Stomach (tissue), 8 donors: ENCODE measurements at regions not wholly inside any gene's neighbourhood (a gene's known extent, or its start where the extent isn't known, plus 50 kb on each side); places are given as distances from the start of the nearest gene placed in this dataset.

Experiments used
- DNase-seq, 2 donors: peaks; one replicate each; pipeline versions ENCODE4 v3.0.0 to v3.0.0-alpha.2; 2013 to 2019
- H3K27ac ChIP-seq, 5 donors: fragments of 200-600 bp in 4 of 5; sonication (generic) in 4 of 5; one replicate each; pipeline ENCODE4 v1.5.1; 2013 to 2019; ENCODE audit warnings: mild to moderate bottlenecking in 1 of 5, moderate library complexity in 1 of 5
- H3K27me3 ChIP-seq, 3 donors: fragments of 200-600 bp; sonication (generic); one replicate each; pipeline ENCODE4 v1.5.1; 2017 to 2019; ENCODE audit warnings: mixed run types in 1 of 3
- H3K36me3 ChIP-seq, 4 donors: fragments of 200-600 bp; sonication (generic); 1 replicate in 3 of 4; 2 replicates in 1 of 4; pipeline ENCODE4 v1.5.1; 2016 to 2019
- H3K4me1 ChIP-seq, 4 donors: fragments of 200-600 bp; sonication (generic); one replicate each; pipeline ENCODE4 v1.5.1; 2016 to 2019
- H3K4me3 ChIP-seq, 4 donors: fragments of 200-600 bp; sonication (generic) in 3 of 4; one replicate each; pipeline ENCODE4 v1.5.1; 2016 to 2019; ENCODE audit warnings: mild to moderate bottlenecking in 1 of 4
- H3K9me3 ChIP-seq, 4 donors: fragments of 200-600 bp; sonication (generic); one replicate each; pipeline ENCODE4 v1.5.1; 2016 to 2019
- CTCF ChIP-seq, 7 experiments: fragments of 450-650 bp in 4 of 7; fragments of 200-600 bp in 3 of 7; sonication (generic) in 3 of 7; IDR thresholded peaks; one replicate each; pipeline ENCODE4 v1.5.1; 2016 to 2019; ENCODE audit warnings: antibody characterized with exemption in 7 of 7, control low read depth in 2 of 7, mild to moderate bottlenecking in 1 of 7
- EP300 ChIP-seq: sonication (generic); formaldehyde crosslinking; IDR thresholded peaks from one replicate; pipeline ENCODE4 v1.6.1; 2017; ENCODE audit warnings: antibody characterized with exemption
- POLR2A ChIP-seq, 4 donors: fragments of 450-650 bp; IDR thresholded peaks; one replicate each; pipeline ENCODE4 v1.6.1; 2016; ENCODE audit warnings: antibody characterized with exemption in 4 of 4, control low read depth in 2 of 4, mild to moderate bottlenecking in 1 of 4, moderate library complexity in 1 of 4
- POLR2AphosphoS5 ChIP-seq, 3 donors: sonication (generic); formaldehyde crosslinking; IDR thresholded peaks; one replicate each; pipeline ENCODE4 v1.6.1; 2016; ENCODE audit warnings: antibody characterized with exemption in 3 of 3
- WGBS, 5 donors: extraction: QIAGEN DNeasy Blood & Tissue Kit in 3 of 5; methylation state at CpG; one replicate each; pipeline versions ENCODE4 v1.1.5 to v1.1.7; 2013 to 2018; 5-methylcytosine and 5-hydroxymethylcytosine counted together
- intact Hi-C: fragments of 100-400 bp; cut with DNase I; formaldehyde crosslinking; loops from one replicate; pipeline ENCODE4 v1.15.1; 2023; ENCODE audit warnings: low total_unique reads
- donor health status: healthy with polysubstance abuse.
- donor health status: Bipolar disorder and iron deficiency.
- donor health status: healthy.

DNA sequence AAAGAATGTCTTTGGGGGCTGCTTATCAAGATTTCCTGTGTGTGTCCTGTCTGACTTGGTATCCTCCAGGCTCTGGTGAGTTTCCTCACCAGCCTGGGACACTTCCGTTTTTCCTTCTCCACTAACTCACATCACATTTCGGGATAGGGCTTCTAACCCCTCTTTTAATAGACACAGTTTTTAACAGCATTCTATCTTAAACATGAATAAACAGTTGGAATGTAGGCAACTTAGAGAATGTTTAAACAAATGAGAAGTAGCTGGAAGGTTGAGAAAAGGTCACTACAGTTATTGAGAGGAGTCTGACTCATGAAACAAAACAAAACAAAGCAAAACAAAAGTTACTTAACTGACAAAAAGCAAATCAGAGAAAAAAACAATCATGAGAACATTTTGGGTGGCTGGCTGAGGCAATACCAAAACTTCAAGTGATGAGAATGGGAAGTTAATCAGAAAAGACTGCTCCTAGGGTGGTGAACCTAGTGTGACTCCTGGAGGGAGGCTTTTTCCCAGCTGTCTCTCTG, 64.7 kb upstream of the CTSC start:
- Histone ChIP-seq H3K4me3 (no peak overlapping the region), H3K4me1 (peaks cover 0 to 25% (median 3%) of the 10 kb centered on the region in 4 donors), H3K27me3 (no peaks in the 10 kb centered on the region), H3K36me3 (no peaks in the 10 kb centered on the region), H3K9me3 (no peaks in the 10 kb centered on the region), H3K27ac (peak overlapping the region in 2 of 5 donors; percentile 56 to 61)
- 54 to 62% (median 55%) methylated on average over 2 of the region's 2 CpGs for WGBS, 5 donors
- intact Hi-C loops: no loop called here
- DNase-seq: no peak
- no peak for TF ChIP-seq POLR2A (IDR thresholded peaks at IDR 0.05)
- TF ChIP-seq CTCF (IDR thresholded peaks at IDR 0.05): no peak
- no peak for TF ChIP-seq POLR2AphosphoS5 (IDR thresholded peaks at IDR 0.05)
- TF ChIP-seq EP300: no peak

DNA sequence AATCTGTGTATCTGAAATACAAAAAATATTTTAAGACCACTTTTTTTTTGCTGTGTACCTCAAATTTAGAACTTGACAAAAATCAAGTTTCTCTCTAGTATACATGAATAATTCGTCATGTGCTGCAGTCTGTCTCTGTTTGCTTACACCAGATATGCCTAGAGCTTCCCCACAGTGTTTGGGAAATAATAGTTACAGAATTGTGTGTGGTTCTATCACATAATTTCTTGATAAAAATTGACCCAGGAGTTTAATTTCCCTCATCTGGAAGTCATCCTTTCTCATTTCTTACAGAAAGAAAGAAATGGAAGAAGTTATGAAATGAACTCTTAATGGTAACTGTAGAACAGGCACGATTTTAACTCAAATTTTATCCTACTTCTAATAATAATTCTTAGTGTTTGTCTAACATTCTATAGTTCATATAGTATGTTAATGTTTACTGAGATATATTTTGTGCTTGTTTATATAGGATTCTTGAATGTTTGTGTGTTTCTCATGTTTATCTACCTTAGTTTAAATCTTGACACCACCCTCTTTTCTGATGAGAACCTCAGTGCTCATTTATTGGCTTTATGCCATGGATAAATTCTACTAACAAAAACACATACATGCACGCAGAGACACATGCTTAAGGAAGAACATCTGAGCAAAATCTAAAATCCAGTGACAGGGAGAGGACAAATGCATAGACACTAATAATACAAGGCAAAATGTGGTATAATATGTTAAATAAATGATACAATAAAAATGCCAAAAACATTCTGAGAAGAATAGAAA, 61.4 kb upstream of the CTSC start:
- no peak for DNase-seq
- TF ChIP-seq POLR2A (IDR thresholded peaks at IDR 0.05) (no peak), POLR2AphosphoS5 (IDR thresholded peaks at IDR 0.05) (no peak), CTCF (IDR thresholded peaks at IDR 0.05) (no peak), EP300 (no peak)
- Histone ChIP-seq H3K36me3 (no peaks in the 10 kb centered on the region), H3K27ac (no peak overlapping the region), H3K27me3 (no peaks in the 10 kb centered on the region), H3K4me3 (no peak overlapping the region), H3K4me1 (peaks cover 0 to 25% (median 3%) of the 10 kb centered on the region in 4 donors), H3K9me3 (no peaks in the 10 kb centered on the region)
- WGBS, 5 donors: 60 to 67% (median 65%) methylated on average over 3 of the region's 3 CpGs
- intact Hi-C loops: no loop called here

DNA sequence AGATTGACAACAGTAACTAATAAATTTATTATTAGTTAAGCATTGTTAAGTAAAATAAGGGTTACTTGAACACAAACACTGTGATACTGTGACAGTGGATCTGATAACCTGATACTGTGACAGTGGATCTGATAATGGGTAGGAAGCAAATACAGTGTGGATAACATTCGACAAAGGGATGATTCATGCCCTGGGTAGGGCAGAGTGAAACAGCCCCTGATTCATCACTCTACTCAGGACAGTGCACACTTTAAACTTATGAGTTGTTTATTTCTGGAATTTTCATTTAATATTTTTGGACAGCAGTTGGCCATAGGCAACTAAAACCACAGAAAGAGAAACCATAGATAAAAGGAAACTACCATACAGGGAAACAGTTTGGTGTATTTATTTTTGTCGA, 60.8 kb upstream of the CTSC start:
- no peak for DNase-seq
- Histone ChIP-seq H3K27ac (no peak overlapping the region), H3K4me3 (no peak overlapping the region), H3K9me3 (no peaks in the 10 kb centered on the region), H3K36me3 (no peaks in the 10 kb centered on the region), H3K4me1 (peaks cover 0 to 23% (median 3%) of the 10 kb centered on the region in 4 donors), H3K27me3 (no peaks in the 10 kb centered on the region)
- 11 to 36% (median 24%) methylated on average over 2 of the region's 2 CpGs for WGBS, 5 donors
- TF ChIP-seq EP300 (no peak), POLR2AphosphoS5 (IDR thresholded peaks at IDR 0.05) (no peak), CTCF (IDR thresholded peaks at IDR 0.05) (no peak), POLR2A (IDR thresholded peaks at IDR 0.05) (no peak)
- intact Hi-C loops: no loop called here

DNA sequence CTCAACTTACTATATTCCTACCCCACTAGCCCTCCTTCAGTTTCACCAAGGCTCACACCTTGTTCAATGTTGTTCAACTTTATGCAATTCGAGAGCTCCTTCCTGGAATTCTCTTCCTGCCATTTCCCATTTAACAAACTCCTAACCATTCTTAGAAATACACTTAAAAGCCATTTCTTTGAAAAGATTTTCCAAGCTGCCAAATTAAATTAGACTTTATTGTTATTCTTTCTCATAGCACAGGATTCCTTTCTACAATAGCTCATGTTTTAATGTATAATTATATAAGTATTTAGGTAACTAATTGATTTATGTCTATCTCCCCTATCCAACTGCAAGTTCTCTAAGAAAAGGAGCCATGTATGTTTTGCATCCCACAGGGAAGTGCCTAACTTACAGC, 52.7 kb upstream of the CTSC start:
- Histone ChIP-seq H3K4me3 (no peak overlapping the region), H3K9me3 (no peaks in the 10 kb centered on the region), H3K27ac (no peak overlapping the region), H3K36me3 (no peaks in the 10 kb centered on the region), H3K27me3 (no peaks in the 10 kb centered on the region), H3K4me1 (no peaks in the 10 kb centered on the region)
- TF ChIP-seq EP300 (no peak), POLR2A (IDR thresholded peaks at IDR 0.05) (no peak), POLR2AphosphoS5 (IDR thresholded peaks at IDR 0.05) (no peak), CTCF (IDR thresholded peaks at IDR 0.05) (no peak)
- intact Hi-C loops: no loop called here
- 79 to 90% (median 87%) methylated on average over 1 of the region's 1 CpG for WGBS, 5 donors
- DNase-seq: no peak
